VCaP (cell line): ENCODE measurements at regions not wholly inside any gene's neighbourhood (a gene's known extent, or its start where the extent isn't known, plus 50 kb on each side); places are given as distances from the start of the nearest gene placed in this dataset.

Experiments
- H3K27ac ChIP-seq: fragments of 450-650 bp; 2 replicates; pipeline ENCODE4 v1.5.1; 2017
- TF ChIP-seq, protein P1 (sequence below): fragments of 450-650 bp; conservative IDR thresholded peaks from 2 replicates; pipeline ENCODE4 v1.5.1; 2017; ENCODE audit warnings: mild to moderate bottlenecking, moderate library complexity

GRCh38 chr15:62570405-62570783, 405.3 kb upstream of the C2CD4B start:
- TF ChIP-seq, protein P1, sequence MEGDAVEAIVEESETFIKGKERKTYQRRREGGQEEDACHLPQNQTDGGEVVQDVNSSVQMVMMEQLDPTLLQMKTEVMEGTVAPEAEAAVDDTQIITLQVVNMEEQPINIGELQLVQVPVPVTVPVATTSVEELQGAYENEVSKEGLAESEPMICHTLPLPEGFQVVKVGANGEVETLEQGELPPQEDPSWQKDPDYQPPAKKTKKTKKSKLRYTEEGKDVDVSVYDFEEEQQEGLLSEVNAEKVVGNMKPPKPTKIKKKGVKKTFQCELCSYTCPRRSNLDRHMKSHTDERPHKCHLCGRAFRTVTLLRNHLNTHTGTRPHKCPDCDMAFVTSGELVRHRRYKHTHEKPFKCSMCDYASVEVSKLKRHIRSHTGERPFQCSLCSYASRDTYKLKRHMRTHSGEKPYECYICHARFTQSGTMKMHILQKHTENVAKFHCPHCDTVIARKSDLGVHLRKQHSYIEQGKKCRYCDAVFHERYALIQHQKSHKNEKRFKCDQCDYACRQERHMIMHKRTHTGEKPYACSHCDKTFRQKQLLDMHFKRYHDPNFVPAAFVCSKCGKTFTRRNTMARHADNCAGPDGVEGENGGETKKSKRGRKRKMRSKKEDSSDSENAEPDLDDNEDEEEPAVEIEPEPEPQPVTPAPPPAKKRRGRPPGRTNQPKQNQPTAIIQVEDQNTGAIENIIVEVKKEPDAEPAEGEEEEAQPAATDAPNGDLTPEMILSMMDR: no peak
- H3K27ac ChIP-seq: no peak overlapping the region

- H3K27ac ChIP-seq: no peak overlapping the region
- TF ChIP-seq, protein P1: no peak
These were observed 406.0 kb upstream of the C2CD4B start for GRCh38 chr15:62571072-62571471.

GRCh38 chr15:62572797-62573196, 407.7 kb upstream of the C2CD4B start:
- TF ChIP-seq, protein P1: no peak
- no peak overlapping the region for H3K27ac ChIP-seq

DNA sequence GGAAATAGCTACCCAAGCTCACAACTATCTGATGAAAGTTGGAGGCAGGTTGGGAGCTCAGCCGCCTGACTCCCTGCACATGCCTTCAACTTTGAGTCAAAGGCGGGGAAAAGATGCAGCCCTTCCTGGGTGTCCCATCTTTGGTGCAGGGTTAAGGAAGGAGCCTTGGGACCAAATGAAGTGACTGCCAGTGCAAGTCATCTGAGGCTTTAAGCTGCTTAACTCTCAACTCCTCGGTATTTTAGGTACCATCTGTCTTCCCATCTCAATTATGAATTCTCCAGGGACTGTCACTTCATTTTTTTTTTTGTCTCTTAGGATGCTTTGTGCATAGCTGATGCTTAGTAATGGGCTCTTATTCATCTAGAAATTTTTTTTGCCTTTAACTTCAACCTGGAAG, 408.8 kb upstream of the C2CD4B start:
- TF ChIP-seq, protein P1: no peak
- H3K27ac ChIP-seq: no peak overlapping the region

- TF ChIP-seq, protein P1: no peak
- H3K27ac ChIP-seq: no peak overlapping the region
These were observed 413.5 kb upstream of the C2CD4B start for GRCh38 chr15:62578546-62578945.

DNA sequence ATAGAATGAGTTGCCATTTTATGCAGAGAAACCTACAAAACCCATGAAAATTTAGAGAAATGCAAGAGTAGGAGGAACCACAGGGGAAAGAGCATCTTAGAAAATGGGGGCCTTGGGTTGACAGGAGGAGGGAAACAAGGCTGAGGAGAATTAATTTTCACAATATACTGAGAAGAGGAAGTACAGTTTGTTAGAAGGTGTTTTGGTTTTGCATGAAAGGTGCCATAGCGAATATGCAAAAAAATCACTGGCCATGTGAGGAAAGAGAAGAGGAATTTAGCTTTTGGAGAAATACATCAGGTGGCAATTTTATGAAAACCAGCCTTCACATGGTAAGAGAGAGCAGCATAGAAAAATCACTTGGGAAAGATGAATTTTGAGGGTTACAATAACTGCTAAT, 413.9 kb upstream of the C2CD4B start:
- H3K27ac ChIP-seq: no peak overlapping the region

GRCh38 chr15:62579842-62580241, 414.8 kb upstream of the C2CD4B start:
- TF ChIP-seq, protein P1: no peak
- no peak overlapping the region for H3K27ac ChIP-seq

More for the DNA sequence above, 413.9 kb upstream of the C2CD4B start:
- TF ChIP-seq, protein P1: no peak

DNA sequence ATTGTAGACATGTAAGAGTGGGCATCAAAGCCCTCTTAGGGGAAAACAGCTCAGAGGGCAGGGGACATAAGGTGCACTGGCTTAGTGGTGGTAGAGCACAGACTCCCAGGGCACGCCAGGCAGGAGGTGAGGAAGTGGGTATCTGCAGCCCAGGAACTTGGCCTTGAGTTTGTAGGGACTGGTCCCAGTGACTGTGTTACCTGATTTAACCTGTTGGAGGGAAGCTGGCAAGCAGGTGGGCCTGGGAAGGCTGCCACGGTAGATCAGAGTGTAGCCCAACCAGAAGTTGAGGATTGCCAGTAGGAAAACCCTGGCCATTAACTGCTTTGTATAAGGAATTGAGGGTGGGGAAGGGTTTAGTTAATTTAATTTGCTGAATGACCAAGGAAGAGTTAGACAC, 417.5 kb upstream of the C2CD4B start:
- TF ChIP-seq, protein P1: no peak

More for the DNA sequence above, 417.5 kb upstream of the C2CD4B start:
- H3K27ac ChIP-seq: no peak overlapping the region
